GM23338 (cell line): ENCODE measurements at regions not wholly inside any gene's neighbourhood (a gene's known extent, or its start where the extent isn't known, plus 50 kb on each side); places are given as distances from the start of the nearest gene placed in this dataset.

Experiments
- ATAC-seq: fragments of 200-7000 bp; cut with Tn5 transposase; 3 replicates; pipeline ENCODE4 v1.9.1; 2020
- DNase-seq: peaks from one replicate; pipeline ENCODE4 v3.0.0-alpha.2; 2015; ENCODE audit warnings: low spot score
- H2AFZ ChIP-seq: fragments of 200-600 bp; sonication (generic); 2 replicates; pipeline ENCODE4 v1.8.0; 2016; ENCODE audit warnings: antibody characterized with exemption, mild to moderate bottlenecking, moderate library complexity
- H3F3A ChIP-seq: fragments of 200-600 bp; sonication (generic); replicated peaks from 2 replicates; pipeline ENCODE4 v1.8.0; 2017; ENCODE audit warnings: antibody characterized with exemption, mixed run types, low read depth
- H3K27ac ChIP-seq: fragments of 200-600 bp; sonication (generic); 2 replicates; pipeline ENCODE4 v1.6.1; 2016; ENCODE audit warnings: low read depth
- H3K27me3 ChIP-seq: fragments of 200-600 bp; sonication (generic); 2 replicates; pipeline ENCODE4 v1.8.0; 2016; ENCODE audit warnings: mild to moderate bottlenecking, mixed run types, moderate library complexity; ENCODE audit not compliant: insufficient read depth
- H3K36me3 ChIP-seq: fragments of 200-600 bp; sonication (generic); 2 replicates; pipeline ENCODE4 v1.8.0; 2016; ENCODE audit warnings: mild to moderate bottlenecking; ENCODE audit not compliant: insufficient read depth
- H3K4me1 ChIP-seq: fragments of 200-600 bp; sonication (generic); 2 replicates; pipeline ENCODE4 v1.8.0; 2016; ENCODE audit warnings: mild to moderate bottlenecking, moderate library complexity; ENCODE audit not compliant: insufficient read depth
- H3K4me2 ChIP-seq: fragments of 200-600 bp; sonication (generic); 2 replicates; pipeline ENCODE4 v1.7.1; 2017; ENCODE audit warnings: mixed run types
- H3K4me3 ChIP-seq: fragments of 200-600 bp; sonication (generic); 2 replicates; pipeline ENCODE4 v1.6.1; 2016; ENCODE audit warnings: mixed run types
- H3K79me2 ChIP-seq: fragments of 200-600 bp; sonication (generic); replicated peaks from 2 replicates; pipeline ENCODE4 v1.8.0; 2017; ENCODE audit warnings: mild to moderate bottlenecking; ENCODE audit not compliant: insufficient read depth
- H3K9me2 ChIP-seq: fragments of 200-600 bp; sonication (generic); 2 replicates; pipeline ENCODE4 v1.8.0; 2017; ENCODE audit not compliant: insufficient read depth
- H4K20me1 ChIP-seq: fragments of 200-600 bp; sonication (generic); replicated peaks from 2 replicates; pipeline ENCODE4 v1.8.0; 2017; ENCODE audit warnings: mild to moderate bottlenecking; ENCODE audit not compliant: insufficient read depth
- H3K27ac Mint-ChIP-seq: 2 replicates; pipeline ENCODE4 v1.8.0; 2020; ENCODE audit warnings: inconsistent platforms, mild to moderate bottlenecking, moderate library complexity, mixed read lengths
- H3K27me3 Mint-ChIP-seq: 3 replicates; pipeline ENCODE4 v1.8.0; 2022; ENCODE audit warnings: low read depth, mild to moderate bottlenecking, moderate library complexity, mixed read lengths, inconsistent platforms; ENCODE audit not compliant: insufficient read depth, poor library complexity
- H3K36me3 Mint-ChIP-seq: 3 replicates; pipeline ENCODE4 v1.8.0; 2021; ENCODE audit warnings: low read depth, mild to moderate bottlenecking, inconsistent platforms, moderate library complexity, mixed read lengths
- H3K4me1 Mint-ChIP-seq: 3 replicates; pipeline ENCODE4 v1.8.0; 2020; ENCODE audit warnings: mild to moderate bottlenecking, inconsistent platforms, mixed read lengths
- H3K4me3 Mint-ChIP-seq: 3 replicates; pipeline ENCODE4 v1.8.0; 2021; ENCODE audit warnings: moderate library complexity, mild to moderate bottlenecking, inconsistent platforms, mixed read lengths
- H3K9me3 Mint-ChIP-seq: 3 replicates; pipeline ENCODE4 v1.8.0; 2020; ENCODE audit warnings: moderate library complexity, mild to moderate bottlenecking, inconsistent platforms, mixed read lengths
- ZNF114 ChIP-seq: fragments of 250-450 bp; sonication (Bioruptor Pico); IDR thresholded peaks from 2 replicates; pipeline ENCODE4 v1.5.0; 2020; ENCODE audit warnings: mild to moderate bottlenecking, moderate library complexity
- ZNF331 ChIP-seq: fragments of 250-450 bp; sonication (Bioruptor Pico); IDR thresholded peaks from 2 replicates; pipeline ENCODE4 v1.5.0; 2020; ENCODE audit warnings: low read depth, mild to moderate bottlenecking, moderate library complexity
- TF ChIP-seq, protein P1 (sequence below), 2 experiments: fragments of 200-600 bp in 1 of 2; sonication (generic) in 1 of 2; conservative IDR thresholded peaks; 2 replicates each; pipeline versions ENCODE4 v1.5.1 to v1.6.1; 2016 to 2017; ENCODE audit warnings: antibody characterized with exemption in 2 of 2, low read depth in 2 of 2, mild to moderate bottlenecking in 2 of 2, moderate library complexity in 1 of 2
- TF ChIP-seq, protein P2 (sequence below): fragments of 250-450 bp; sonication (Bioruptor Pico); IDR thresholded peaks from 2 replicates; pipeline ENCODE4 v1.5.0; 2020; ENCODE audit warnings: mild to moderate bottlenecking, moderate library complexity

DNA sequence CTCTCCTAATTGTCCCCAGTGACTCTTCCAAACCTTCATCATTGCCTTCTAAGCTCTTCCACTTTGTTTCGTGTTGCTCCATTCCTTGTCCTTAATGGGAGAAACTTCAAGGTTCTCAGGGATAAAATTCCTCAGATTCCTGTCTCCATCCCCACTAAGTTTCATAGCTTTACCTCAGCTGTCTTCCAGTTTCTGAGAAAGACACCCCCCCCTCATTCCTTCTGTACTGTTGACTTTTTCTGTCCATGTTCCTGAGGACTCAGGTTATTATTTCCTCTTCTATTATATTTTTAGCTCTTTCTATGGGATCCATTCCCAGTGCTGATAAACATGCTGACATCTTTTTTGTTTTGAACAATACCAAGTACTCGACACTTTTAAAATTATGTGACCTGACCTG is 215.3 kb upstream of the PTGFR start (continued):
- TF ChIP-seq, protein P1, sequence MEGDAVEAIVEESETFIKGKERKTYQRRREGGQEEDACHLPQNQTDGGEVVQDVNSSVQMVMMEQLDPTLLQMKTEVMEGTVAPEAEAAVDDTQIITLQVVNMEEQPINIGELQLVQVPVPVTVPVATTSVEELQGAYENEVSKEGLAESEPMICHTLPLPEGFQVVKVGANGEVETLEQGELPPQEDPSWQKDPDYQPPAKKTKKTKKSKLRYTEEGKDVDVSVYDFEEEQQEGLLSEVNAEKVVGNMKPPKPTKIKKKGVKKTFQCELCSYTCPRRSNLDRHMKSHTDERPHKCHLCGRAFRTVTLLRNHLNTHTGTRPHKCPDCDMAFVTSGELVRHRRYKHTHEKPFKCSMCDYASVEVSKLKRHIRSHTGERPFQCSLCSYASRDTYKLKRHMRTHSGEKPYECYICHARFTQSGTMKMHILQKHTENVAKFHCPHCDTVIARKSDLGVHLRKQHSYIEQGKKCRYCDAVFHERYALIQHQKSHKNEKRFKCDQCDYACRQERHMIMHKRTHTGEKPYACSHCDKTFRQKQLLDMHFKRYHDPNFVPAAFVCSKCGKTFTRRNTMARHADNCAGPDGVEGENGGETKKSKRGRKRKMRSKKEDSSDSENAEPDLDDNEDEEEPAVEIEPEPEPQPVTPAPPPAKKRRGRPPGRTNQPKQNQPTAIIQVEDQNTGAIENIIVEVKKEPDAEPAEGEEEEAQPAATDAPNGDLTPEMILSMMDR (conservative IDR thresholded peaks at IDR 0.05; ENCODE audit: low read depth in 2 of 2), result no peak
- TF ChIP-seq, protein P2, sequence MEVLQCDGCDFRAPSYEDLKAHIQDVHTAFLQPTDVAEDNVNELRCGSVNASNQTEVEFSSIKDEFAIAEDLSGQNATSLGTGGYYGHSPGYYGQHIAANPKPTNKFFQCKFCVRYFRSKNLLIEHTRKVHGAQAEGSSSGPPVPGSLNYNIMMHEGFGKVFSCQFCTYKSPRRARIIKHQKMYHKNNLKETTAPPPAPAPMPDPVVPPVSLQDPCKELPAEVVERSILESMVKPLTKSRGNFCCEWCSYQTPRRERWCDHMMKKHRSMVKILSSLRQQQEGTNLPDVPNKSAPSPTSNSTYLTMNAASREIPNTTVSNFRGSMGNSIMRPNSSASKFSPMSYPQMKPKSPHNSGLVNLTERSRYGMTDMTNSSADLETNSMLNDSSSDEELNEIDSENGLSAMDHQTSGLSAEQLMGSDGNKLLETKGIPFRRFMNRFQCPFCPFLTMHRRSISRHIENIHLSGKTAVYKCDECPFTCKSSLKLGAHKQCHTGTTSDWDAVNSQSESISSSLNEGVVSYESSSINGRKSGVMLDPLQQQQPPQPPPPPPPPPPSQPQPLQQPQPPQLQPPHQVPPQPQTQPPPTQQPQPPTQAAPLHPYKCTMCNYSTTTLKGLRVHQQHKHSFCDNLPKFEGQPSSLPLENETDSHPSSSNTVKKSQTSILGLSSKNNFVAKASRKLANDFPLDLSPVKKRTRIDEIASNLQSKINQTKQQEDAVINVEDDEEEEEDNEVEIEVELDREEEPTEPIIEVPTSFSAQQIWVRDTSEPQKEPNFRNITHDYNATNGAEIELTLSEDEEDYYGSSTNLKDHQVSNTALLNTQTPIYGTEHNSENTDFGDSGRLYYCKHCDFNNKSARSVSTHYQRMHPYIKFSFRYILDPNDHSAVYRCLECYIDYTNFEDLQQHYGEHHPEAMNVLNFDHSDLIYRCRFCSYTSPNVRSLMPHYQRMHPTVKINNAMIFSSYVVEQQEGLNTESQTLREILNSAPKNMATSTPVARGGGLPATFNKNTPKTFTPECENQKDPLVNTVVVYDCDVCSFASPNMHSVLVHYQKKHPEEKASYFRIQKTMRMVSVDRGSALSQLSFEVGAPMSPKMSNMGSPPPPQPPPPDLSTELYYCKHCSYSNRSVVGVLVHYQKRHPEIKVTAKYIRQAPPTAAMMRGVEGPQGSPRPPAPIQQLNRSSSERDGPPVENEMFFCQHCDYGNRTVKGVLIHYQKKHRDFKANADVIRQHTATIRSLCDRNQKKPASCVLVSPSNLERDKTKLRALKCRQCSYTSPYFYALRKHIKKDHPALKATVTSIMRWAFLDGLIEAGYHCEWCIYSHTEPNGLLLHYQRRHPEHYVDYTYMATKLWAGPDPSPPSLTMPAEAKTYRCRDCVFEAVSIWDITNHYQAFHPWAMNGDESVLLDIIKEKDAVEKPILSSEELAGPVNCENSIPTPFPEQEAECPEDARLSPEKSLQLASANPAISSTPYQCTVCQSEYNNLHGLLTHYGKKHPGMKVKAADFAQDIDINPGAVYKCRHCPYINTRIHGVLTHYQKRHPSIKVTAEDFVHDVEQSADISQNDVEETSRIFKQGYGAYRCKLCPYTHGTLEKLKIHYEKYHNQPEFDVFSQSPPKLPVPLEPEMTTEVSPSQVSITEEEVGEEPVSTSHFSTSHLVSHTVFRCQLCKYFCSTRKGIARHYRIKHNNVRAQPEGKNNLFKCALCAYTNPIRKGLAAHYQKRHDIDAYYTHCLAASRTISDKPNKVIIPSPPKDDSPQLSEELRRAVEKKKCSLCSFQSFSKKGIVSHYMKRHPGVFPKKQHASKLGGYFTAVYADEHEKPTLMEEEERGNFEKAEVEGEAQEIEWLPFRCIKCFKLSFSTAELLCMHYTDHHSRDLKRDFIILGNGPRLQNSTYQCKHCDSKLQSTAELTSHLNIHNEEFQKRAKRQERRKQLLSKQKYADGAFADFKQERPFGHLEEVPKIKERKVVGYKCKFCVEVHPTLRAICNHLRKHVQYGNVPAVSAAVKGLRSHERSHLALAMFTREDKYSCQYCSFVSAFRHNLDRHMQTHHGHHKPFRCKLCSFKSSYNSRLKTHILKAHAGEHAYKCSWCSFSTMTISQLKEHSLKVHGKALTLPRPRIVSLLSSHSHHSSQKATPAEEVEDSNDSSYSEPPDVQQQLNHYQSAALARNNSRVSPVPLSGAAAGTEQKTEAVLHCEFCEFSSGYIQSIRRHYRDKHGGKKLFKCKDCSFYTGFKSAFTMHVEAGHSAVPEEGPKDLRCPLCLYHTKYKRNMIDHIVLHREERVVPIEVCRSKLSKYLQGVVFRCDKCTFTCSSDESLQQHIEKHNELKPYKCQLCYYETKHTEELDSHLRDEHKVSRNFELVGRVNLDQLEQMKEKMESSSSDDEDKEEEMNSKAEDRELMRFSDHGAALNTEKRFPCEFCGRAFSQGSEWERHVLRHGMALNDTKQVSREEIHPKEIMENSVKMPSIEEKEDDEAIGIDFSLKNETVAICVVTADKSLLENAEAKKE (CRISPR knock-in tag), result no peak

DNA sequence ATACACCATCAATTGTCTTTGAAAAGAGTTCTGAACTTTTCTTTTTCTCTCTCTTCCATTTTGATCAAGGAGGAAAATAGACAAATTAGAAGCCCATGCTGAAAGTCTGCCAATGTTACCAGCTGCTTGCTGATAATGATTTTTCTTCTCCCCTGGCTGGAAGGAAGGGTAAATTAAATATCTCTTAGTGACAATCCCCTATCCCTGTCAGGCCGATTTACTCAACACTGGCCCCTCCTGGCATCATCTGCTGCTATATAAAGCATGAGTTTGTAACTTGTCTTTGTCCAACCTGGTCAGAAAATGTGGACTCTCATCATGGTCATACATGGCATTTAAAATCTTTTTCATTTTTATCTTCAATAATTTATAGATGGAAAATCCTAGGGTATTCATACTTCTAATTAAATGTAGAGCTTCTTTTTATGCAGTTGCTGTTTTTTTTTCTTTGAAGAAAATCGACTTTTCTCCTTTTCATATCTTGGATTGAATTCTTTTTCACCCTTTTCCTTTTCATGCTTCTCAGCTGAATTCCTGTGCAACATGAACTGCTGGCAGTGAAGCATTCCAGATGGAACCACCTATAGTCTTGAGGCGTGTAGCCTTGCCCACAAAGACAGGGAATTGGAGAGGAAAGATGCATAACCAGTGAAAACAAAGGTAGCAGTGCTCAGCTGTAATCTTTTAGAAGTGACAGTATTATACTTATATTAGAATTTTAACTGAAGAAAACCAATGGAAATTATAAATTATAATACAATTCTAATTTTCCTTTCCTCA is 214.7 kb upstream of the PTGFR start:
- TF ChIP-seq, protein P1 (conservative IDR thresholded peaks at IDR 0.05; ENCODE audit: low read depth in 2 of 2), result peak; percentile 16 to 25; a peak in 3 of 4 replicates
- TF ChIP-seq ZNF331 (CRISPR knock-in tag) (no peak), ZNF114 (no peak)
- Mint-ChIP-seq H3K4me3 (no peak overlapping the region), H3K27me3 (no peaks in the 10 kb centered on the region), H3K4me1 (no peaks in the 10 kb centered on the region; the same call in 1 of the 3 replicates), H3K9me3 (no peaks in the 10 kb centered on the region), H3K27ac (no peak overlapping the region), H3K36me3 (no peaks in the 10 kb centered on the region)
- Histone ChIP-seq H3K9me2 (no peaks in the 10 kb centered on the region), H3K4me1 (no peaks in the 10 kb centered on the region), H3K27ac (no peak overlapping the region), H3F3A (no peaks in the 10 kb centered on the region), H3K4me3 (no peak overlapping the region), H3K4me2 (no peak overlapping the region), H4K20me1 (no peaks in the 10 kb centered on the region), H2AFZ (no peak overlapping the region; the same call in 1 of the 2 replicates), H3K36me3 (no peaks in the 10 kb centered on the region), H3K79me2 (no peaks in the 10 kb centered on the region), H3K27me3 (no peaks in the 10 kb centered on the region; the same call in 1 of the 2 replicates)
- no peak for ATAC-seq
- no peak for DNase-seq
